ENCODE measurements at regions not wholly inside any gene's neighbourhood (a gene's known extent, or its start where the extent isn't known, plus 50 kb on each side); places are given as distances from the start of the nearest gene placed in this dataset.

DNA sequence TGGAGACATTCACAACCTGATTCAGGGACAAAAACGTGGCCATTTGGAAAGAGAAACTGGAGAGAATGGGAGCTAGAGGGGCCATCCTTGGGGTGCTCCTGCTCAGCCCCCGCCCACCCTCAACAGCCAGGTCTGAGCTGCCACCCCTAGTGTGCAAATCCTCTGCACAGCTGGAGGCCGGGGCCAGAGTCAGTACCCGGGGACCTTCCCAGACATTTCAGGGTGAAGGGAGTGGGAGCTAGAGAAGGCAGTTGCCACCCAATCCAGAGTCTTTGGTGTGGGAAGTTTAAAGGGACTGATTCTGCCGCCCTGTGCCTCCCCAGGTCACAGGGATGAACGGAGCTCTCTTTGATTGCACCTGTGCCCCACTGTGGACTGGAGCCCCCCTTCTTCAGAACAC lies 397.4 kb downstream of the MATN1 start:
- H3K27me3 Mint-ChIP-seq (ENCODE audit: insufficient read depth), result peaks cover 8% of the 10 kb centered on the region
- H3K27ac Mint-ChIP-seq, result no peak overlapping the region
- peak; percentile 30 for DNase-seq
- Histone ChIP-seq H3K4me1 (ENCODE audit: control insufficient read depth, insufficient read depth, low read length) (peaks cover 9% of the 10 kb centered on the region), H3K27me3 (ENCODE audit: control insufficient read depth, insufficient read depth, low read length, poor library complexity, severe bottlenecking) (no peaks in the 10 kb centered on the region), H3K27ac (ENCODE audit: low read depth, low read length) (no peak overlapping the region), H3K9me3 (ENCODE audit: control insufficient read depth, low read length) (no peaks in the 10 kb centered on the region), H3K36me3 (ENCODE audit: control insufficient read depth, insufficient read depth, low read length) (no peaks in the 10 kb centered on the region), H3K9ac (ENCODE audit: extremely low read depth, low read length, poor library complexity, severe bottlenecking) (no peak overlapping the region), H3K4me3 (ENCODE audit: low read length) (no peak overlapping the region)
- no peak overlapping the region for H3K4me3 Mint-ChIP-seq
- no peaks in the 10 kb centered on the region for H3K9me3 Mint-ChIP-seq
- 88 to 91% methylated on average over 1 to 6 of the region's 6 CpGs for WGBS, 2 experiments (ENCODE audit: insufficient coverage in 1 of 2, insufficient read length in 1 of 2)
- H3K36me3 Mint-ChIP-seq (ENCODE audit: low read depth), result no peaks in the 10 kb centered on the region
- TF ChIP-seq, protein P1, sequence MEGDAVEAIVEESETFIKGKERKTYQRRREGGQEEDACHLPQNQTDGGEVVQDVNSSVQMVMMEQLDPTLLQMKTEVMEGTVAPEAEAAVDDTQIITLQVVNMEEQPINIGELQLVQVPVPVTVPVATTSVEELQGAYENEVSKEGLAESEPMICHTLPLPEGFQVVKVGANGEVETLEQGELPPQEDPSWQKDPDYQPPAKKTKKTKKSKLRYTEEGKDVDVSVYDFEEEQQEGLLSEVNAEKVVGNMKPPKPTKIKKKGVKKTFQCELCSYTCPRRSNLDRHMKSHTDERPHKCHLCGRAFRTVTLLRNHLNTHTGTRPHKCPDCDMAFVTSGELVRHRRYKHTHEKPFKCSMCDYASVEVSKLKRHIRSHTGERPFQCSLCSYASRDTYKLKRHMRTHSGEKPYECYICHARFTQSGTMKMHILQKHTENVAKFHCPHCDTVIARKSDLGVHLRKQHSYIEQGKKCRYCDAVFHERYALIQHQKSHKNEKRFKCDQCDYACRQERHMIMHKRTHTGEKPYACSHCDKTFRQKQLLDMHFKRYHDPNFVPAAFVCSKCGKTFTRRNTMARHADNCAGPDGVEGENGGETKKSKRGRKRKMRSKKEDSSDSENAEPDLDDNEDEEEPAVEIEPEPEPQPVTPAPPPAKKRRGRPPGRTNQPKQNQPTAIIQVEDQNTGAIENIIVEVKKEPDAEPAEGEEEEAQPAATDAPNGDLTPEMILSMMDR (conservative IDR thresholded peaks at IDR 0.05), result no peak
- peaks cover 8% of the 10 kb centered on the region for H3K4me1 Mint-ChIP-seq

DNA sequence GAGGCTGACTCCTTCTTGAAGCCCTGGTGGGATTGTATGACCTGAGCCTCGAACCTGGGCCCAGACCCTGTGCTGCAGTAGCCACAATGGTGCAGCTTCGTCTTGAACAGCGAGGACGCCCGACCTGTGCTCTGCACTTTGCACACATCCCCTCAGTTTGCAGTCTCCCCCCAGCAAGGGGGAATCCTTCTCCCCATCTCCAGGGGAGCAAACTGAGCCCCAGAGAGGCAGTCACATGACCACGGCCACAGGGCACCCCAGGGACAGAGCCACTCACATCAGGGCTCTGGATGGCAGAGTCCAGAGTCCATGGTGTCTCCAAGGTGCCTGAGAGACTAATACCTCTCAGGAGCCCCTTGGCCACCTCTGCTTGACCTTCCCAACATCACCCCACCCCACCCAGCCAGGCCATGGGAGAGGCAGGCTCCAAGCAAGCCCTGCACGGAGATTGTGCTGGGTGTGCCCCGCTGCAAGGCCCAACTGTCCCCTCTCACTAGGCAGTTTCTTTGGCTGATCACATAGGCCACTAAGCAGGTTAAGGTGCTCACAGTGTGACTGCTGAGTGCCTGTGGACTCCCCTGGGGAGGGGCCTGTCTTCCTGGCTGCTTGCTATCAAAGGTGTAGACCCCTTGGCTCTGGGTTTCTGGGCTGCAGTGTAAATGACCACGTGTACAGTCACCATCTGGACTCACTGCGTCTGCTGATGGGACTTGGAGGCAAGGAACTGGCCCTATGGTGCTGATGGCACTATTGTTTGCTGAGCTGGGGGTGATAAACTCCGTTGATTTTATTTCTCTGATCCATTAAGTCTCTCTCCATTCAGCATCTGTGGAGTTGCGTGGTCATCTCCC lies 398.1 kb downstream of the MATN1 start:
- peak; percentile 40 for DNase-seq
- Histone ChIP-seq H3K4me3 (ENCODE audit: low read length) (no peak overlapping the region), H3K9ac (ENCODE audit: extremely low read depth, low read length, poor library complexity, severe bottlenecking) (no peak overlapping the region), H3K27me3 (ENCODE audit: control insufficient read depth, insufficient read depth, low read length, poor library complexity, severe bottlenecking) (no peaks in the 10 kb centered on the region), H3K4me1 (ENCODE audit: control insufficient read depth, insufficient read depth, low read length) (peaks cover 9% of the 10 kb centered on the region), H3K27ac (ENCODE audit: low read depth, low read length) (no peak overlapping the region), H3K36me3 (ENCODE audit: control insufficient read depth, insufficient read depth, low read length) (no peaks in the 10 kb centered on the region), H3K9me3 (ENCODE audit: control insufficient read depth, low read length) (no peaks in the 10 kb centered on the region)
- H3K4me3 Mint-ChIP-seq, result no peak overlapping the region
- no peak overlapping the region for H3K27ac Mint-ChIP-seq
- no peaks in the 10 kb centered on the region for H3K9me3 Mint-ChIP-seq
- 90 to 92% methylated on average over 3 to 12 of the region's 12 CpGs for WGBS, 2 experiments (ENCODE audit: insufficient coverage in 1 of 2, insufficient read length in 1 of 2)
- H3K36me3 Mint-ChIP-seq (ENCODE audit: low read depth), result no peaks in the 10 kb centered on the region
- H3K27me3 Mint-ChIP-seq (ENCODE audit: insufficient read depth), result peaks cover 8% of the 10 kb centered on the region
- peaks cover 12% of the 10 kb centered on the region for H3K4me1 Mint-ChIP-seq
- TF ChIP-seq, protein P1 (conservative IDR thresholded peaks at IDR 0.05), result no peak

DNA sequence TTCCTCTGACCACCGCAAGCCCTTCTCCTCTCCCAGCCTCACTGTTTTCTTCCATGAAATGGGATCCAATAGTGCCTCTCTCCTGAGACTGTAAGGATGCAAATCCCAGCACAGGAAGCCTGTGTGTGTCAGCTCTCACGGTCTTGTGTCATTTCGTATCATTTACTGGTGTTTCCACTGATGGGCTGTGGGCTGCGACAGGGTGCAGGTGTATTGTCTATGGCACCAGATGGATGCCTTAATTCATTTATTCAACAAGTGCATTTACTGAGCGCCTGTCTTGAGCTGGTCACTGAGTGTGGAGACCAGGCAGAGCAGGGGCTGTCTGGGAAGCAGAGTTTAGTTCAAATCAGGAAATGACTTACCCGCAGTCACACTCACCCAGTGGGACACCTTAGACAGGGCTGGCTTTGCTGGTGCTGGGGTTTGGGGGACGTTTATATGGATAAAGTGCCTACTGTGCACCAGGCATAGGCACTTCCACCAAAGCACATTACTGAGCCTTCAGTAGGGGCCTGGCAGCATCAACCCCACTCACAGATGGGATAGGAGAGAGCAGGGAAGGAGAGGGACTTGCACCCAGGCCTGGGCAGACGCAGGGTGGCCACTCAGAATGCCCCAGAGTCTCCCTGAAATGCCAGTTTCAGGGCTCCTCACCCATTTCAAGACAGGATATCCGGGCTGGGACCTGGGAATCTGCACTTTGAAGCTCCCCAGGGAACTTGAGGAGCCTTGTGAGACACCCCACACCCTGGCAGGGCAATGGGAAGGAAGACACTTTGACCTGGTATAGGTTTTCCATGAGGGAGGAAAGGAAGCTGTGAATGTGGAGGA lies 398.9 kb downstream of the MATN1 start:
- Histone ChIP-seq H3K36me3 (ENCODE audit: control insufficient read depth, insufficient read depth, low read length) (no peaks in the 10 kb centered on the region), H3K9me3 (ENCODE audit: control insufficient read depth, low read length) (no peaks in the 10 kb centered on the region), H3K27ac (ENCODE audit: low read depth, low read length) (no peak overlapping the region), H3K9ac (ENCODE audit: extremely low read depth, low read length, poor library complexity, severe bottlenecking) (no peak overlapping the region), H3K4me1 (ENCODE audit: control insufficient read depth, insufficient read depth, low read length) (peaks cover 9% of the 10 kb centered on the region), H3K27me3 (ENCODE audit: control insufficient read depth, insufficient read depth, low read length, poor library complexity, severe bottlenecking) (no peaks in the 10 kb centered on the region), H3K4me3 (ENCODE audit: low read length) (no peak overlapping the region)
- H3K4me1 Mint-ChIP-seq, result peaks cover 12% of the 10 kb centered on the region
- H3K36me3 Mint-ChIP-seq (ENCODE audit: low read depth), result no peaks in the 10 kb centered on the region
- DNase-seq, result peak; percentile 28
- H3K27me3 Mint-ChIP-seq (ENCODE audit: insufficient read depth), result peaks cover 8% of the 10 kb centered on the region
- H3K9me3 Mint-ChIP-seq, result no peaks in the 10 kb centered on the region
- no peak overlapping the region for H3K27ac Mint-ChIP-seq
- H3K4me3 Mint-ChIP-seq, result no peak overlapping the region
- TF ChIP-seq, protein P1 (conservative IDR thresholded peaks at IDR 0.05), result no peak
- 91 to 92% methylated on average over 6 to 9 of the region's 9 CpGs for WGBS, 2 experiments (ENCODE audit: insufficient coverage in 1 of 2, insufficient read length in 1 of 2)

Data from endodermal cell (in vitro differentiated cells).